ENCODE measurements at regions not wholly inside any gene's neighbourhood (a gene's known extent, or its start where the extent isn't known, plus 50 kb on each side); places are given as distances from the start of the nearest gene placed in this dataset.

DNA sequence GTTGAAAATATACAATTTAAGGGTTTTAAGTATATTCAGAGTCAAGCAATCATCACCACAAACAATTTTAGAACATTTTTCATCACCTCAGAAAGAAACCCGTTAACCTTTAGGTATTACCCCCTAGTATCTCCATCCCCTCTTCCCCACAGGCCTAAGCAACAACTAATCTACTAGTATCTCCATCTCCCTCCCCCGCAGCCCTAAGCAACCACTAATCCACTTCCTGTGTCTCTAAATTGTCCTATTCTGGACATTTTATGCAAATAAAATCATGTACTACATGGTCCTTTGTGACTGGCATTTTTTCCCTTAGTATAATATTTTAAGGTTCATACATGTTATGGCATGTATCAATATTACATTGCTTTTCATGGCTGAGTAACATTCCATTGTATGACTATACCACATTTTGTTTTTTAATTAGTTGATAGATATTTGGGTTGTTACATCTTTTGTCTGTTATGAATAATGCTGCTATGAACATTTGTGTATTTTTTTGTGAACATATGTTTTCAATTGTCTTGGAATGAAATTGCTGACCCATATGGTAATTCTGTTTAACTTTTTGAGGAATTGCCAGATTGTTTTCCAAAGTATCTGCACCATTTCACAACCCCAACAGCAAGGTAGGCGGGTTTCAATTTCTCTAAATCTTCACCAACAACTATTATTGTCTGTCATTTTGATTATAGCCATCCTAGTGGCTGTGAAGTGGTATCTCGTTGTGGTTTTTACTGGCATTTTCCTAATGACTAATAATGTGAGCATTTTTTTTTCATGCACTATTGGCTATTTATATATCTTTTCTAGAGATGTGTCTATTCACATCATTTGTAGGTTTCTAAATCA lies 215.6 kb upstream of the CD96 start:
- TF ChIP-seq, protein P1, sequence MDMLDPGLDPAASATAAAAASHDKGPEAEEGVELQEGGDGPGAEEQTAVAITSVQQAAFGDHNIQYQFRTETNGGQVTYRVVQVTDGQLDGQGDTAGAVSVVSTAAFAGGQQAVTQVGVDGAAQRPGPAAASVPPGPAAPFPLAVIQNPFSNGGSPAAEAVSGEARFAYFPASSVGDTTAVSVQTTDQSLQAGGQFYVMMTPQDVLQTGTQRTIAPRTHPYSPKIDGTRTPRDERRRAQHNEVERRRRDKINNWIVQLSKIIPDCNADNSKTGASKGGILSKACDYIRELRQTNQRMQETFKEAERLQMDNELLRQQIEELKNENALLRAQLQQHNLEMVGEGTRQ (IDR thresholded peaks at IDR 0.05; ENCODE audit: borderline replicate concordance, low read depth, low read length), result no peak
- TF ChIP-seq, protein P2, sequence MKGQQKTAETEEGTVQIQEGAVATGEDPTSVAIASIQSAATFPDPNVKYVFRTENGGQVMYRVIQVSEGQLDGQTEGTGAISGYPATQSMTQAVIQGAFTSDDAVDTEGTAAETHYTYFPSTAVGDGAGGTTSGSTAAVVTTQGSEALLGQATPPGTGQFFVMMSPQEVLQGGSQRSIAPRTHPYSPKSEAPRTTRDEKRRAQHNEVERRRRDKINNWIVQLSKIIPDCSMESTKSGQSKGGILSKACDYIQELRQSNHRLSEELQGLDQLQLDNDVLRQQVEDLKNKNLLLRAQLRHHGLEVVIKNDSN (IDR thresholded peaks at IDR 0.05; ENCODE audit: borderline replicate concordance, low read depth), result no peak
- TF ChIP-seq TCF12 (IDR thresholded peaks at IDR 0.05), result peak; percentile 99
- TF ChIP-seq, protein P3, sequence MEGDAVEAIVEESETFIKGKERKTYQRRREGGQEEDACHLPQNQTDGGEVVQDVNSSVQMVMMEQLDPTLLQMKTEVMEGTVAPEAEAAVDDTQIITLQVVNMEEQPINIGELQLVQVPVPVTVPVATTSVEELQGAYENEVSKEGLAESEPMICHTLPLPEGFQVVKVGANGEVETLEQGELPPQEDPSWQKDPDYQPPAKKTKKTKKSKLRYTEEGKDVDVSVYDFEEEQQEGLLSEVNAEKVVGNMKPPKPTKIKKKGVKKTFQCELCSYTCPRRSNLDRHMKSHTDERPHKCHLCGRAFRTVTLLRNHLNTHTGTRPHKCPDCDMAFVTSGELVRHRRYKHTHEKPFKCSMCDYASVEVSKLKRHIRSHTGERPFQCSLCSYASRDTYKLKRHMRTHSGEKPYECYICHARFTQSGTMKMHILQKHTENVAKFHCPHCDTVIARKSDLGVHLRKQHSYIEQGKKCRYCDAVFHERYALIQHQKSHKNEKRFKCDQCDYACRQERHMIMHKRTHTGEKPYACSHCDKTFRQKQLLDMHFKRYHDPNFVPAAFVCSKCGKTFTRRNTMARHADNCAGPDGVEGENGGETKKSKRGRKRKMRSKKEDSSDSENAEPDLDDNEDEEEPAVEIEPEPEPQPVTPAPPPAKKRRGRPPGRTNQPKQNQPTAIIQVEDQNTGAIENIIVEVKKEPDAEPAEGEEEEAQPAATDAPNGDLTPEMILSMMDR (IDR thresholded peaks at IDR 0.05), result no peak; the same call in 1 of the 2 replicates
